ENCODE measurements at regions not wholly inside any gene's neighbourhood (a gene's known extent, or its start where the extent isn't known, plus 50 kb on each side); places are given as distances from the start of the nearest gene placed in this dataset.

- TF ChIP-seq CTCF (IDR thresholded peaks at IDR 0.05; ENCODE audit: low read depth, low read length) = no peak
- no peak overlapping the region for H3K4me3 ChIP-seq (ENCODE audit: low read depth, low read length)
These were observed 181.0 kb upstream of the RHOBTB1 start for GRCh38 chr10:61124756-61125530.

GRCh38 chr10:61120805-61121204, 176.8 kb upstream of the RHOBTB1 start:
- no peak for TF ChIP-seq CTCF (IDR thresholded peaks at IDR 0.05; ENCODE audit: low read depth, low read length)
- no peak overlapping the region for H3K4me3 ChIP-seq (ENCODE audit: low read depth, low read length)

GRCh38 chr10:61119573-61119972, 175.6 kb upstream of the RHOBTB1 start:
- no peak overlapping the region for H3K4me3 ChIP-seq (ENCODE audit: low read depth, low read length)
- TF ChIP-seq CTCF (IDR thresholded peaks at IDR 0.05; ENCODE audit: low read depth, low read length) = no peak

GRCh38 chr10:61115897-61116296, 171.9 kb upstream of the RHOBTB1 start:
- no peak for TF ChIP-seq CTCF (IDR thresholded peaks at IDR 0.05; ENCODE audit: low read depth, low read length)
- no peak overlapping the region for H3K4me3 ChIP-seq (ENCODE audit: low read depth, low read length)

GRCh38 chr10:61112771-61113170, 168.8 kb upstream of the RHOBTB1 start:
- H3K4me3 ChIP-seq (ENCODE audit: low read depth, low read length) = no peak overlapping the region
- TF ChIP-seq CTCF (IDR thresholded peaks at IDR 0.05; ENCODE audit: low read depth, low read length) = no peak

- no peak overlapping the region for H3K4me3 ChIP-seq (ENCODE audit: low read depth, low read length)
- TF ChIP-seq CTCF (IDR thresholded peaks at IDR 0.05; ENCODE audit: low read depth, low read length) = no peak
These were observed 167.0 kb upstream of the RHOBTB1 start for GRCh38 chr10:61110936-61111335.

- TF ChIP-seq CTCF (IDR thresholded peaks at IDR 0.05; ENCODE audit: low read depth, low read length) = no peak
- H3K4me3 ChIP-seq (ENCODE audit: low read depth, low read length) = no peak overlapping the region
These were observed 166.3 kb upstream of the RHOBTB1 start for GRCh38 chr10:61110188-61110844.

Measured in WI38 (cell line).